ENCODE measurements at regions not wholly inside any gene's neighbourhood (a gene's known extent, or its start where the extent isn't known, plus 50 kb on each side); places are given as distances from the start of the nearest gene placed in this dataset.

GRCh38 chrX:27307546-27307945 is 155.6 kb downstream of the PPP4R3C start:
- no peak for TF ChIP-seq CTCF (IDR thresholded peaks at IDR 0.05)
- no peak for TF ChIP-seq POLR2A (IDR thresholded peaks at IDR 0.05)
